ENCODE measurements at regions not wholly inside any gene's neighbourhood (a gene's known extent, or its start where the extent isn't known, plus 50 kb on each side); places are given as distances from the start of the nearest gene placed in this dataset.

DNA sequence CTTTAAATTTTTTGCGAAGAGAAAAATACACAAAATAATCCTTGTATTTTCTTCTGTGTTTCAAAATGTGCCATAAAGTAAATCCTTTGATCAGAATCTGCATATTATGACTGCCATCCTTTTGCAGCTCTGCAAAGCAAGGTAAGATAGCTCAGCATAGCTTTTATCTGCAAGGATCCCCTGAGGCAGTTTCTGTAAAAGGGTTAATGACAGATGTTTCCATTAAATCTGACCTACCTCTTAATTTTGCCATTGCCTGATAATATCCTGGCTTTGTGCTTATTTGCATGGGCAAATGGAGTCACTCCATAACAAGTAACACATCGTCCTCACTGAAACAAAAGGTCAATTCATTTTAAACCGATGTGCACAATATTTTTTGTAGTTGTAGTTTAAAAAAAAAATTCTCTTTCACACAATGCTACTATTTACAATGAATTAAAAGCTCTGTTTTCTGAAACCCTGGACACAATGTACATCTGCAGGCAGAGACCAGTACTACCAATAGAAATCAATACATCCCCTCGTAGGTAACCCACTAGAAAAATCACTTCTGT lies 108.5 kb upstream of the SOX5 start:
- Histone ChIP-seq H3K4me3 (ENCODE audit: low read length) (no peak overlapping the region), H3K9me2 (replicated peaks; ENCODE audit: low read length) (no peaks in the 10 kb centered on the region), H3K4me1 (ENCODE audit: insufficient read depth, low read length) (no peaks in the 10 kb centered on the region), H3K9ac (ENCODE audit: low read length) (no peak overlapping the region), H3K79me2 (ENCODE audit: low read length) (no peaks in the 10 kb centered on the region), H3K4me2 (ENCODE audit: low read length) (no peak overlapping the region), H3K36me3 (ENCODE audit: low read depth, low read length) (no peaks in the 10 kb centered on the region), H3K27me3 (ENCODE audit: low read length) (no peaks in the 10 kb centered on the region), H3F3A (ENCODE audit: low read length, unreplicated experiment) (no peaks in the 10 kb centered on the region), H4K20me1 (ENCODE audit: low read length) (no peaks in the 10 kb centered on the region), H2AFZ (ENCODE audit: low read length) (no peak overlapping the region), H3K27ac (ENCODE audit: low read length) (no peak overlapping the region), H3K9me3 (ENCODE audit: low read length) (no peaks in the 10 kb centered on the region)
- ChIA-PET POLR2A (ENCODE audit: unreplicated experiment) (no interaction called here), CTCF (no interaction called here)
- ATAC-seq (no peak), DNase-seq (no peak)
- intact Hi-C loops (cut with micrococcal nuclease): no loop called here
- TF ChIP-seq, protein P1, sequence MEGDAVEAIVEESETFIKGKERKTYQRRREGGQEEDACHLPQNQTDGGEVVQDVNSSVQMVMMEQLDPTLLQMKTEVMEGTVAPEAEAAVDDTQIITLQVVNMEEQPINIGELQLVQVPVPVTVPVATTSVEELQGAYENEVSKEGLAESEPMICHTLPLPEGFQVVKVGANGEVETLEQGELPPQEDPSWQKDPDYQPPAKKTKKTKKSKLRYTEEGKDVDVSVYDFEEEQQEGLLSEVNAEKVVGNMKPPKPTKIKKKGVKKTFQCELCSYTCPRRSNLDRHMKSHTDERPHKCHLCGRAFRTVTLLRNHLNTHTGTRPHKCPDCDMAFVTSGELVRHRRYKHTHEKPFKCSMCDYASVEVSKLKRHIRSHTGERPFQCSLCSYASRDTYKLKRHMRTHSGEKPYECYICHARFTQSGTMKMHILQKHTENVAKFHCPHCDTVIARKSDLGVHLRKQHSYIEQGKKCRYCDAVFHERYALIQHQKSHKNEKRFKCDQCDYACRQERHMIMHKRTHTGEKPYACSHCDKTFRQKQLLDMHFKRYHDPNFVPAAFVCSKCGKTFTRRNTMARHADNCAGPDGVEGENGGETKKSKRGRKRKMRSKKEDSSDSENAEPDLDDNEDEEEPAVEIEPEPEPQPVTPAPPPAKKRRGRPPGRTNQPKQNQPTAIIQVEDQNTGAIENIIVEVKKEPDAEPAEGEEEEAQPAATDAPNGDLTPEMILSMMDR (conservative IDR thresholded peaks at IDR 0.05; ENCODE audit: low read depth, low read length): no peak
- TF ChIP-seq EZH2 (IDR thresholded peaks at IDR 0.05; ENCODE audit: low read length, unreplicated experiment): no peak
- no peak for TF ChIP-seq EZH2phosphoT487 (IDR thresholded peaks at IDR 0.05; ENCODE audit: borderline replicate concordance, low read length)
- BruUV-seq (replicated peaks): no TSS peak

DNA sequence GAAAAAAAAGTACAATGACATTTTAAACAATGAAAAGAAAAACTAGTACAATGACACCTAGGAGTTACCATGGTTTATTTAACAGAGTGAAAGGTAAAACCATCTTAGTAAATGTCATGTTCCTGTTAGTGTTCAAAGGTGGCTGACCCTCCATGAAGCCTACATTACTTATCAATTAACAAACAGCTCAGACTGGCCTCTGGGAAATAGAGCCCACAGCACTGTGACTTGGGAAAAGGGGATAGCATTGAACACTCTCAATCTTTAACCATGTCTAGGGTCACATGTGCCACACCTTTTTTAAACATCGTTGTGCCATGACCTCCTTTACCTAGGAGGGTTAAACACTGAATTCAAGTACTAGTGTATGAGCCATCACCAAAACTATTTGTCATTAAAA lies 106.3 kb upstream of the SOX5 start:
- H3F3A ChIP-seq (ENCODE audit: low read length, unreplicated experiment): no peaks in the 10 kb centered on the region
- H3K4me2 ChIP-seq (ENCODE audit: low read length): no peak overlapping the region
- H3K9ac ChIP-seq (ENCODE audit: low read length): no peak overlapping the region
- H3K4me1 ChIP-seq (ENCODE audit: insufficient read depth, low read length): no peaks in the 10 kb centered on the region
- no TSS peak for BruUV-seq (replicated peaks)
- no peaks in the 10 kb centered on the region for H3K27me3 ChIP-seq (ENCODE audit: low read length)
- no peak for TF ChIP-seq EZH2phosphoT487 (IDR thresholded peaks at IDR 0.05; ENCODE audit: borderline replicate concordance, low read length)
- TF ChIP-seq, protein P1 (conservative IDR thresholded peaks at IDR 0.05; ENCODE audit: low read depth, low read length): no peak
- no peaks in the 10 kb centered on the region for H3K9me3 ChIP-seq (ENCODE audit: low read length)
- no peak for ATAC-seq
- H2AFZ ChIP-seq (ENCODE audit: low read length): no peak overlapping the region
- CTCF ChIA-PET: no interaction called here
- intact Hi-C loops (cut with micrococcal nuclease): no loop called here
- POLR2A ChIA-PET (ENCODE audit: unreplicated experiment): no interaction called here
- H3K9me2 ChIP-seq (replicated peaks; ENCODE audit: low read length): no peaks in the 10 kb centered on the region
- no peak overlapping the region for H3K27ac ChIP-seq (ENCODE audit: low read length)
- no peaks in the 10 kb centered on the region for H3K79me2 ChIP-seq (ENCODE audit: low read length)
- H3K36me3 ChIP-seq (ENCODE audit: low read depth, low read length): no peaks in the 10 kb centered on the region
- no peak overlapping the region for H3K4me3 ChIP-seq (ENCODE audit: low read length)
- DNase-seq: no peak
- H4K20me1 ChIP-seq (ENCODE audit: low read length): no peaks in the 10 kb centered on the region

DNA sequence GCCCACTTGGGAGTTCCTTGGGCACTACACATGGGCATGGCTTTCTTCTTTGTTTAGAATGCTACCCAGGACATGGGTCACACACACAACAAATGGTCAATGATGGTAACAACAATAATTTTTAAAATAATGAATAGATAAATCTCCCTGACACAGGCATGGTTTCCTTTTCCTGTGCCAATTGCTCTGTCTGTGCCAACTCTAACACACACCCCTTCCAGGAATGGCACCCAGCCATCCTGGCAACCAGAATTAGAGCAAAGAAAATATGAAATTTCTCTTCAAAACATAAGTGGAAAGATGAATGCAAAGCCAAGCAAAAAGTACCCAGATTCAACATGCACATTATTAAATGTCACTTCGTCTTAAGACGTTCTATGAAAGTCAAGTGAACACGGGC lies 104.9 kb upstream of the SOX5 start:
- Histone ChIP-seq H3K27ac (ENCODE audit: low read length) (no peak overlapping the region), H3K4me1 (ENCODE audit: insufficient read depth, low read length) (no peaks in the 10 kb centered on the region), H3K9me2 (replicated peaks; ENCODE audit: low read length) (no peaks in the 10 kb centered on the region), H3K27me3 (ENCODE audit: low read length) (no peaks in the 10 kb centered on the region), H2AFZ (ENCODE audit: low read length) (no peak overlapping the region), H3K4me2 (ENCODE audit: low read length) (no peak overlapping the region), H4K20me1 (ENCODE audit: low read length) (no peaks in the 10 kb centered on the region), H3K36me3 (ENCODE audit: low read depth, low read length) (no peaks in the 10 kb centered on the region), H3K9ac (ENCODE audit: low read length) (no peak overlapping the region), H3F3A (ENCODE audit: low read length, unreplicated experiment) (no peaks in the 10 kb centered on the region), H3K9me3 (ENCODE audit: low read length) (no peaks in the 10 kb centered on the region), H3K79me2 (ENCODE audit: low read length) (no peaks in the 10 kb centered on the region), H3K4me3 (ENCODE audit: low read length) (no peak overlapping the region)
- ChIA-PET POLR2A (ENCODE audit: unreplicated experiment) (no interaction called here), CTCF (no interaction called here)
- BruUV-seq (replicated peaks): no TSS peak
- intact Hi-C loops (cut with micrococcal nuclease): no loop called here
- no peak for ATAC-seq
- no peak for DNase-seq
- TF ChIP-seq, protein P1 (conservative IDR thresholded peaks at IDR 0.05; ENCODE audit: low read depth, low read length): no peak
- TF ChIP-seq EZH2 (IDR thresholded peaks at IDR 0.05; ENCODE audit: low read length, unreplicated experiment) (no peak), EZH2phosphoT487 (IDR thresholded peaks at IDR 0.05; ENCODE audit: borderline replicate concordance, low read length) (no peak)

Measured in PC-3 (cell line).